ENCODE measurements at regions not wholly inside any gene's neighbourhood (a gene's known extent, or its start where the extent isn't known, plus 50 kb on each side); places are given as distances from the start of the nearest gene placed in this dataset.

DNA sequence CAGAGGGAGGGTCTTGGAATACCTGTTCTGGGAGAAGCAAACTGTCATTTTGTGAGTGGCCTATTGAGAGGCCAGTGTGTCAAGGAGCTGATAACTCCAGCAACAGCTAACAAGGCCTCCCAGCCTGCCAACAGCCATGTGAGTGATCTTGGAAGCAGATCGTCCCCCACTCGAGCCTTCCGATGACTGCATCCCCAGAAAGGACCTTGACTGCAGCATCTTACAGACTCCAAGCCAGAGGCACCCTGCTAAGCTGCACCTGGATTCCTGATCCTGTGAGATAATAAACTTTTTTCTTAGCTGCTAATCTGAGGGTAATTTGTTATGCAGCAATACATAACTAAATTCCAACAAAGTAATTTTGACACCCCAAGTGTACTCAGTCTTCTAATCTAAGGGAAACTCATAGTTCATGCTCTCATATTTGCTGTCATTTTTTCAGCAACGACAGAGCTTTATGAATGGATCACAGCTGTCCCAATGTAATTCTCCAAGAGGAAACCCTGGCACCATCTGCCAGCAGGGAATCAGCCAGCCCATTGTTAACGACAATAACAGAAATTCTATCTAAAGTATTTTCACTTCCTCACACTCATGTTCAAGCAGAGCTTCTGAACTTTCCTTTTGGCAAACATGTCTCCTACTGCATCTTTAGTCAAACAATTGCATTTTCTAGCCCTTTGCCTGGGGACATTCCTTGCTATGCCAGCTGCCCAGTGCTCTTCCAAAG lies 470.2 kb upstream of the BTBD3 start:
- no peak for DNase-seq (ENCODE audit: low read depth)

DNA sequence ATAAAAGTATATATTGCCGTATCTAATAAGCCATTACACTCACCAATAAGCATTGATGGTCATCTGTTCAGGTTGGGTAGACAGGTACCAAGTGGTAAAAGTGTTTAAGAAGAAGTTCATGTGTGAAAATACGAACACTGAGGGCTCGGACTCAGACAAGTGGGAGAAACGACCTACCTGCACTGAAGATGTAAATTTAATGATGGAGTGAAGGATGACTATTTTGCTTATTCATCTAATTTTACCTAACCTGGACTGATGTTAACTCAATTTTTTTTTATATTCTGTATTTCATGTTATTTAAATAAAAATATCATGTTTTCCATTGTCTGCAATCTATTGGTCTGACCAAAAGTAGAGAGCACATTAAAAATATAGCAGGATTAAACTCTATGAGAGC lies 469.1 kb upstream of the BTBD3 start:
- no peak for DNase-seq (ENCODE audit: low read depth)

DNA sequence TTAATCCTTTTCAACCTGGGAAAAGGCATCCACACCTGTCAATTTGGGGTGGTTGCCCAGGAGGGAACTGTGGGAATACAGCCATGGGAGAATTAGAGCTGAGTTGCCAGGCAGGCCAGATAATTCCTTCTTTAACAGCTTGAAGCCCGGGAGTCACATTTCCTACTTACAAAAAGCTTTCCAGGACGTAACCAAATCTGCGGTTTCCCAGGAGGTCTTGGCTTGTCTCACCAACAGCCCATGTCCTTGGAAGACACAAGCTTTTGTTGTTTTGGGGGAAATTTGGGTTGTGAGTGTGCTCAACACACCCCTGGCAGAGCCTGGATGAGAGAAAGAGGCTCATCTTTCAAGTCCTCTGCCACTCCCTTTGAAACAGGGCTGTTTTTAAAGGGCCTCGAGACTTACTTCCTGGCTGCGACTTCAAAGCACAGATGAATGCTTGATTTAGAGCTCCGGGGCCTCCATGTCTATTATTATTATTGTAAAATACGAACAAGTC lies 465.9 kb upstream of the BTBD3 start:
- DNase-seq (ENCODE audit: low read depth) = no peak

DNA sequence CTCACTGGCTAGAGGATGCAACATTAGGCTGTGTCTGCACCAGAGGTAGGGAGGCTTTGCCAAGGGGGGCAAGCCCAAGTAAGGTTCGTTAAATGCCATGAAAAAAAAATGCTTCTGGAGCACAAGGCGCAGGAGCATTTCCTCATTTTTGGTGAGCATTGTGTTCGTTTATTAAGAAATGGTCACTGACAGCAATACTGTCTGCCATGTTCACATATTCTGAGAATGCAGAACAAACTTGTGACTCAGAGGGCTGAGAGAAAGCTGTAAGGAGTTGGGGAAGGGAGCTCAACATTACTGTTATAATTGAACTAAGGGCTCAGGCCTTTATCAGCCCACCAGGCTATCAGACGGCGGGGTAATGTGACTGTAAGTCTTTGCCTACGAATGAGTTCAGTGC lies 465.4 kb upstream of the BTBD3 start:
- peak; percentile 16 for DNase-seq (ENCODE audit: low read depth)

DNA sequence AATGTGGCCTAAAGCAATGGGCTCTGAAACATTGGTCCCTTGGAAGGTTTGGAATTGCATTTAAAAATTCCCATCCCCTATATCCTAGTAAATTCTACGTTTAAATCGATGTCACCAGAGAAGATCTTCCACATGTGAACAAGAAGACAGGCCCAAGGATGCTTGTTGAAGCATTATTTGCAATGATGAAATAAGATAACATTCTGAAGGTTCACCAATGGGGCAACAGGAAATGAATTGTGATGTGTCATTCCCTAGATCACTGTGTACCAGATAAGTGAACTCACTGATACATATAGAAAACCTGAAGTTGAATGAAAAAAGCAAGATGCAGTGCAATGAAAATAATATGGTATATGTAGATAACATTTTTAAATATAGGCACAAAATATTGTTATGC lies 464.3 kb upstream of the BTBD3 start:
- DNase-seq (ENCODE audit: low read depth) = no peak

DNA sequence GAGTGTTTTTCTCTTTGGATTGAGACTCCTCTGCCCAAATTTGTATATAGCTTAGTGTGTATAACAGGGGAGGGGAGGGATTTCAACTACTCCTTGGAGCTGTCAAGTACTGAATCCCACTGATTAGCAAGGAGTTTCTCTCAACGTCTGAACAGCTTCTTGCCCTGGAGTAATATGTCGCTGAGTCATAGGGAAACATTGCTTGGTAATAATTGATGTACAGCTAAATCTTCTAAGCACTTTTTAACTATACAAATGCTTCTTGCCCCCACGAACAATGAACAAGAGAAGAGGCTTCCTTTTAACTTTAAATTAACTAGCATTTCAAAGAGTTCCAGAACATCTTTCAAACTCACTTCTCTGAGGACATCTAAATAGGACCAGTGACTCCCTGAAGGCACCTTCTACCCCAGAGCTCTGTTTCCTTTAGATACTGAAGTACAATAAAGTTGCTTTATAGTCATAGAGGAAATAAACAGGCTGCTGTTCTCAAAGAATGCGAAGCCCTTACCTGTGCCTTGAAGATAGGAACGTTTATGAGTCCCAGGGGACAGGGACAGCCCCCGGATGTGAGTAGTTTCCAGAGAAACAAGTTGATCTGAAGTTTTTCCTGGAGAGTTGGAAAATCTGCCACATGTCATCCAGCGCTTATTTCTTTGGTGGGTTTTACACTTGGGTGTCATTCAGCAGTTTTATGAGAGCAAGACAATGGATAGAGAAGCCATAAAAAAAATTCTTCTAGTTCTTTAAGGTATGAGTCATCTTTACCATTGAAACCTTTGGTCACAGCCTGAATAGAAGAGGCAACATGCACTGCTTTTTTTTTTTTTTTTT lies 462.5 kb upstream of the BTBD3 start:
- DNase-seq (ENCODE audit: low read depth) = peak; percentile 37

DNA sequence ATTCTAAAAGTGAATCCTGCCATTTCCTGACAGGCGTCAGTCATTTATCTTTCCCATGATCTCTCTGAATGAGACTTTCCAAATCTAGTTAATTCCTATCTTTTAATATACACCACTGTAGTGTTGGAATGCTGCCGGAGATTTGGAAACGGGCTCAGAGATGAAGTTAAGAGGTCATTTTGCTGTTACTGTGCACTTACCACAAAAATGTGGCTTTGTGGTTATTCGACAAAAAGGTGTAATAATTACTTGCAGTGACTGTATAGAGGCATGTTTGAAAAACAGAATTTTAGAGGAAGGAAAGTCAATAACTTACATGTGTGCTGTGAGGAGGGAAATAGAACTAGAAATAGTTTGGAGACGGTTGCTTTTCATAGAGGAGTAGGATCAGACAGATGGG lies 460.2 kb upstream of the BTBD3 start:
- no peak for DNase-seq (ENCODE audit: low read depth)

DNA sequence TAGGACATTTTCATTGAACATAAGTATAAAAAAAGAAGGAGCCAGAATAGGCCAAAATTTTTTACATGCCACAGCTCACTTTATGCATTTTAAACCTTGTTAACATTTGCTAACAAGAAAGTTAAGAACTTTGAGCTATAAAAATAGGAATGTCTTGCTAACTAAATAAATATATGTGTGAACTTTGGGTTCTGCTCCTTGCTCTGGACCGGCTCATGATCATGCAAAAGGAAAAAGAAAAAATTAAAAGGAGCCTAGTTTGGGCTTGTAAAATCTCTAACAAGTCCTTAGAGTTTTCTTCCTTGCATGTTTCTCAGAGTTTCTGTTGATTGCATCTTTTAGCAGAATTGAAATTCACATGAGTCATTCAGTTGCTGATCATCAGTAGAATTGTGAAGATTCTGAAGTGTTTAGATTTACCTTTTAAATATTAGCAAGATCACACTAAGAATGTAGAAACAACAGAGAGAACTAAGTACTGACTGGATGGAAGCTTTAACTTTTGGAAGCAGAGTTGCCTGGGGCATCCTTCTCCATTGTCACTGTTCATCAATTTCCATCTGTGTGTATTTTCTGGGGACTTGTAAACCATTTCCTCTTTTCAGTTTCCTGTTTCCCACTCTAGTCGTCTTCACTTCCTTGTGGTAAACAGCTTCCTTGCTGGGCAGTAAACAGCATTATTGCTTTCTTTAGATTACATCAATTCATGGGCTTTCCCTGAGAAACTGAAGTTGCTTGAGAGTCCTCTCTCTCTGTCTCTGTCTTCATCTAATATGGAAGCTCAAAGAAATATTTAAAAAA lies 458.4 kb upstream of the BTBD3 start:
- DNase-seq (ENCODE audit: low read depth) = peak; percentile 26

DNA sequence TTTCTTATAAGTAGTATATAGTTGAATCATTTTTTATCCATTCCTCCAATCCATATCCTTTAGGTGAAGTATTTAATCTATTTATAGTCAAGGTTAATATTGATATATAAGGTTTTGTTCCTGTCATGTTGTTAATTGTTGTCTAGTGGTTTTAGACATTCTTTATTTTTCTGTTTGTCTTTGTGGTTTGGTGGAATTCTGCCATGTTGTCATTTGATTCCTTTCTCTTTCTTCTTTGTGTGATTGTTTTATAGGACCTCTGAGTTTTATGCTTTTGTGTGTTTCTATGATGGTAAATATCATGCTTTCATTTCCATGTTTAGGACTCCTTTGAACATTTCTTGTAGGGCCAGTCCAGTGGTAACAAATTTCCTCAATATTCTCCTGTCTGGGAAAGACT lies 450.3 kb upstream of the BTBD3 start:
- DNase-seq (ENCODE audit: low read depth) = no peak

DNA sequence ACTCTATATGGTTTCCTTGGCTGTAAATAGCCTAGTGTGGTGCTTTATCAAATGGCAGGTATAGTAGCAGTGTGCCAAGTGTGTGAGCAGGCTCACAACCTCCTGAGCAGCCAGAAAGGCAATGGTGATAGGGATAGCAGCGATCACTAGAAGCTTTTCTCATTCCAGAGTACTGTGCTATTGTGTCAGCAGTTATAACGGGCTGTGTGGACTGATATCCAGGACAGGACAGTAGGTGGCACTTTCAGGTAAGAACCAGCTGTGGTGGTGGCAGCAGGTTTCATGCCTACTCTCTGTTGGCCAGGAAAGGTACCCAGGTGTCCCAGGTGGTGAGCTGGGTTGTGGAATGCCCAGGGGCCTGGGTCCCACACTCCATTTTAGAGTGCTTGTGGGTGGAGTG lies 448.8 kb upstream of the BTBD3 start:
- no peak for DNase-seq (ENCODE audit: low read depth)

DNA sequence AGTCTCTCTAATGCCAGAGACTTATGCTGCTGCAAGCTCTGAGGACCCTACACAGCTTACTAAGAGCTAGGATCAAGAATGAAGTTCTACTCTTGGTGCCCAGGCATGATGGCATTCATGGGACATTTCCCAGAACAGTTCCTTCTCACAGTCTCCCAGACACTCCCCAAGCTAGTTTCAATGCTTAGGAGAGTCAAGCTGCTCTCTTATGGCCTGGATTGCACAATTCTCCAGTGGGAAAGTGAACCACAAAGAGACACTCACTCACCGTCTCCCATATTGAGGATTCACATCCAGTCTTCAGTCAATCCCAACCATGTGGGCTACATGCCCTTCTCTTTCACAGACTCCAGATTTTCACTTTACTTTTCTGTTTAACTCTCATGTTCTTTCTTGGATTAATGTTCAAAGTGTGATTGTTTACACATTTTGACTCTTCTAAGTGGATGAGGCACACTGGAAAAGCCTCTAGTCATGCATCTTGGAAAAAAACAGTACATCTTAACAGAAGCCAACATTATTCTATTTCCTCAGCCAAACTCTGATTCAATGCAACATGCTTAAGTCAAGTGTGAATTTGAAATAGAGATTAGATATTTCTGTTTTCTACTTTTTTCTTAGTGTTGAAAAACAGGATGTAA lies 447.8 kb upstream of the BTBD3 start:
- no peak for DNase-seq (ENCODE audit: low read depth)

DNA sequence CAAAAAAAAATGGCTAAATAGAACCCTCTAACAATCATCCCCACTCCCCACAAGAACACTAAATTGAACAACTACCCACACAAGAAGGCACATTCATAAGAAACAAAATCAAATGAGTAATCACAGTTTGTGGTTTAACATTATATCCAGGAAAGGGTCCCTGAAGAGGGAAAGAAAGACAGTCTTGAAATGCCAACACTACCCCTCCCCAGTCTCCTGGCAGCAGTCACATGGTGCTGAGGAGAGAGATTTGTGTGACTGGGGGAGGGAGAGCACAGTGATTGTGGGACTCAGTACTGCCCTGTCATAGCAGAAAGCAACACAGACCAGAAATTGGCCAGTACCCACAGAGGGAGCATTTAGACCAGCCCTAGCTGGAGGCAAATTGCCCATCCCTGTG lies 443.7 kb upstream of the BTBD3 start:
- DNase-seq (ENCODE audit: low read depth) = no peak

DNA sequence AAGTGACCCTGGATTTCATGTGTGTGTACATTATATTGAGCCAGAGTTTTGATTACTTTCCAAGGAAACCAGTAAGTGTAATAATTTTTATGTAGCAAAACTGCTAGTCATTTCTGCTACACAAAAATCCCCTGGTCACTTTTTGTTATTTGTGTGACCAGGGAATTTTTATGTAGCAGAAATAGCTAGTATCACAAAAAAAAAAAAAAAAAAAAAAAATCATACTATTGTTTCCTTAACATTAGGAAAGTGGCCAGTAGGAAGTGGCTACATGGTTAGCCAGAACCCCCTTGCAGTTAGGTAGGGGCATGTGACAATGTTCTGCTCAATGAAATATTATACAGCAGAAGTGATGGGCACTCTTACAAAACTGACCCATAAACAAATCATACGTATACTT lies 434.0 kb upstream of the BTBD3 start:
- DNase-seq (ENCODE audit: low read depth) = no peak

DNA sequence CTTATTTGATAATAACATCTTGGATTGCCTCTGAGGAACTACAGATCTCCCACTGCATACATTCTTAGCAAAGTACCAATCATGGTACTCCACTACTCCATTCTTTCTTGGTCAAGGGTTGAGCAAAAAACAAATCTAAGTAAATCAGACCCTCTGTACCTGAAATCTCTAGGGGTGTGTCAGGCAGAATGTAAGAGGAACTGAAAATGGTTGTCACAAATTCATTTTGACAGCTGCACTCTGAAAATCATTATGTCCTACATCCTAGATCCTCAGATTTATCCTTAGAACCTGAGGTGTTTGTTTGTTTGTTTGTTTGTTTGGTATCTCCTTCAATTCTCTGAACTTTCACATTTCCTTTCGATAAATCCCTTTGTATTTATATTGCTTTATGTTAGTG lies 433.2 kb upstream of the BTBD3 start:
- no peak for DNase-seq (ENCODE audit: low read depth)

DNA sequence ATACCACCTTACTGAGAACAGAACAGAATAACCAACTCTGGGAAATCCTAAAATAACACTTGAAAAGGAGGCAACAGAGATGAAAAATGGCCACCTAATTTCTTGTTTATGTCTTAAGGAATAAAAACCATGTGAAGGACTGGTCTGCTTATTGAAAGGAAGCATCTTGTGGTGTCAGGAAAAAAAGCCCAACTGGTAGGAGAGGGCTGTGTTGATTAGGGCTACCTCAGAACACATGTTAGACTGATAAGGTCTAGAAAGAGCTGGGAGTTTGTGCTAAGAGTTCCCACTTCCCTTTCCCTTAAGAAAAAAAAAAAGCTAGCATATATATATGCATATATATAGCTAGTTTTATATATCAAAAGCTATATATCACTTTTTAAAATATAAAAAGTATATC lies 425.3 kb upstream of the BTBD3 start:
- DNase-seq (ENCODE audit: low read depth) = no peak

DNA sequence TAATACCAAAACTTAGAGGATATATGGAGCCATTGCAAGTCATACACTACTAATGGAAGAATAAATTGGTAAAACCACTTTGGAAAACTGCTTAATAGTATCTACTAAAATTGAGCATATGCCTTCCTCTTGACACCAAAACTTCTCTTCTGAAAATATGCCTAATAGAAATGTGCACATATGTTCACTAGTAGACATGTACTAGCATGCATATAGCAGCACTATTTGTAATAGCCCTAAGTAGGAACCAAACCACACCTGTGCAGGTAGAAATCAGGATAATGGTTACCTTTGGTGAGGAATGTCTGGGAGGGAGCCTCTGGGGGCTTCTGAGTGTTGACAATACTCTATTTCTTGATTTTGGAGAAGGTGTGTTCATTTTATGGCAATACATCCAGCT lies 424.8 kb upstream of the BTBD3 start:
- no peak for DNase-seq (ENCODE audit: low read depth)

DNA sequence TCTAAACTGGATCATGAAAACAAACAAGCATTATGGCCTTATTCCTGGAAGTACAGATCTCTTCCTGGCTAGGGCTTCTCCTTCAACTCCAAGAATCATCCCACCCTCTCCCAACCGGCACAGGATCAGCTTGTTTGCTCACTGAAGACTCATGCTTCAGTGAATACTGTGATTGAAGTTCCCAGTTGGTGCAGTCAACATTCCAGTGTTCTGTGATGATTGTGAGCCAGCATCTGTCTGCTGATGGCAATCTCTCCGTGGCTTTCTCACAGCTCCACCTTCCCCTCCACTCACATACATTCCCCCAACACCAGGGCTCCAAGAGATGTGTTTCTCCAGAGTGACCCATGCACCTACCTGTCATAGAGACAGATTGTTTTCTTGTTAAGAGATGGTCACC lies 421.3 kb upstream of the BTBD3 start:
- DNase-seq (ENCODE audit: low read depth) = no peak

DNA sequence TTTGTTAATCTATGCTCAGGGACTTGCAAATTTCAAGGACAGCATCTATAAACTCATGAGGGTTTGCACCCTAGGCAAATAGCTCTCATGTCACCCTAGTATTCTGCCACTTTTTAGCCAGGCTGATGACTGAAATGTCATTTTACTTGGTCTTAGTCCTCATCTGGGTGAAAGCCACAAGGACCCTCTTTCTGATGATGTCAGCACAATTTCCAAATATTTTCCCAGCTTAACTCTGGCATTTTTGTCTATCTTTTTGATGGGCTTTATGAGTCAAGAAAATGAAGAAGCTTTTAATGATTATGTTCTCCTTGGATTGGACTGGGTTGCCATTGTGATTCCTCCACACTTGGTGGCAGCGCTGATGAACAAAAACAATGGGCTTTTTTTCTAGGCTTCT lies 420.1 kb upstream of the BTBD3 start:
- DNase-seq (ENCODE audit: low read depth) = no peak

DNA sequence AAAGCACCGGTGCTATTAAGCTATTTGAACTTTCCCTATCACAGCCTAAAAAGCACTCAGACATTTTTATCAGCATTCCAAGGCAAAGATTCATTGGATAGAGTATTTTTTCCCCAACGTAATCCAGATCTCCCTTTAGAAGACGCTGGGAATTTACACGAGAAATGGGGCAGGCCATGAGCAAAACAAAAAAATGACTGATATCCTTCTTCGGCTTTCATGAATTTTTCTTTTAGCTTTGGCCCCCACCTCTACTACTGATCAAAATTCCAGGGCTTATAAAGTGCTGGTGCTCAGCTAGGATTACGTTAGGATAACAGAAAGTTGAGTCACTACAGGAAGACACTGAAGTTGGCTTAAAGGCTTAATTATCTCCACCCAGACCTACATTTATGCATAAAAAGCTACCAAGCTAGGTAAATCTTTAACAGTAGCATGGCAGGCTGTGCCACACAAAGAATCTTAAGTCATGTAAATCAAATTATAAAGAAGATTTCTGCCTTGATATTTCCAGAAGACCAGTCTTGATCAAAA lies 418.5 kb upstream of the BTBD3 start:
- DNase-seq (ENCODE audit: low read depth) = no peak

DNA sequence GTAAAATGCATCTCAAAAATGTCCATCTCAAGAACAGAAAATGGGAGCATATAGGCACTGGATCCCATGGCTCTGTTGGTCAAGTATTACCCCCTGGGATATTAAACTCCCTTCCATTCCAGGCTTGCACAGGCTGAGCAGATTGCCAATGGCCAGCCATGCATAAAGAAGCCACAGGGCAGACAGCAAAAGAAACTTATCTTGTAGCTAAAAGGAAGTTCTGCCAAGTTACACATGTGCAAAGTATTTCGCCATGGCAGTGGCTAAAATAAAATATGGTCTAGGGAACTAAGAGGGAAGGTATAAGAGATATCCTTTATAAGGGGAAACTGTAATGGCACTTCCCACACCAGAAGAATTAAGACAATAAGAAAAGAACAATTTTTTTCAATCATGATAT lies 415.6 kb upstream of the BTBD3 start:
- no peak for DNase-seq (ENCODE audit: low read depth)

DNA sequence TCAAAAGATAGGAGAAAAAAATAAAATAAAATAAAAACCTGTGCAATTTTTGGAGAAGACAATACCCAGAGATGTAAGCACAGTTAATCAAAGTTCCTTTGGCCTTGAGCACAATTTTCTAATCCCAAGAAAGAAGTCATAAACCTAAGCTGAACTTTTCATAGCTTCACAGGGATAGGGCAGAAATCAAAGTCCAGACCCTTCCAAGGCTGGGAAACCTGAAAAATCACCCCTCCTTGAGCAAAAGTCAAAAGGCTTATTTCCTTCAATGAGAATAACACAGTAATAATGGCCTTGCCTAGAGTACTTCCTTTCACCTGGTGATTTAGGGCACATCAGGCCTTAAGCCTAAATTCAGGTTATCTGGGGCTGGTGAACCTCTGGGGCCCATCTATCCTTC lies 415.0 kb upstream of the BTBD3 start:
- no peak for DNase-seq (ENCODE audit: low read depth)

DNA sequence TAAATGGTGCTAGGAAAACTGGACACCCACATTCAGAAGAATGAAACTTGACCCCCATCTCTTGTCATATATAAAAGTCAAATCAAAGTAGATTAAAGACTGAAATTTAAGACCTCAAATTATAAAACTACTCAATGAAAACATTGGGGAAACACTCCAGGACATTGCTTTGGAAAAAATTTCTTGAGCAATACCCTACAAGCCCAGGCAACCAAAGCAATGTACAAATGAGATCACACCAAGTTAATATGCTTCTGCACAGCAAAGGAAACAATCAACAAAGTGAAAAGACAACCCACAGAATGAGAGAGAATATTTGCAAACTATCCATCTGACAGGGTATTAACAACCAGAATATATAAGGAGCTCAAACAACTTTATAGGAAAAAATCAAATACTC lies 407.9 kb upstream of the BTBD3 start:
- no peak for DNase-seq (ENCODE audit: low read depth)

All from GM04504 (cell line).